ENCODE measurements at regions not wholly inside any gene's neighbourhood (a gene's known extent, or its start where the extent isn't known, plus 50 kb on each side); places are given as distances from the start of the nearest gene placed in this dataset.
A peak's percentile ranks its signal among the peaks of the same experiment; 100 is the strongest.

DNA sequence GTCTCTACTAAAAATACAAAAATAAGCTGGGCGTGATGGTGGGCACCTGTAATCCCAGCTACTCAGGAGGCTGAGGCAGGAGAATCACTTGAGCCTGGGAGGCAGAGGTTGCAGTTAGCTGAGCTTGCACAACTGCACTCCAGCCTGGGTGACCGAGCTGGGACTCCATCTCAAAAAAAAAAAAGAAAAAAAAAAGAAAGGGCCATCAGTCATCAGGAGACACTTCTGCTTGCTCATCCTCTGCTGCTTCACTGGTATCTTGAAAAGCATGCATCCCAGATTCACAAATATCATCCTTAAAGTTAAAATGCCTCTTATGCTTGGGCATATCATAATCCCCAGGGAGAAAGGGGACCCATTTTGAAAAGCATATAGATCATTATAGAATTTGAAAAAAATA, 176.6 kb upstream of the NR2F2 start:
- H3K27me3 ChIP-seq = no peaks in the 10 kb centered on the region
- H3K4me3 ChIP-seq = no peak overlapping the region
- WGBS, 2 donors = 88 to 90% methylated on average over 2 of the region's 2 CpGs
- H3K9me3 ChIP-seq = no peaks in the 10 kb centered on the region
- H3K27ac ChIP-seq = no peak overlapping the region
- H3K4me1 ChIP-seq = peaks cover 0 to 5% (median 0%) of the 10 kb centered on the region in 4 donors
- intact Hi-C loops (cut with DNase I) = no loop called here
- DNase-seq = no peak
- H3K36me3 ChIP-seq = no peaks in the 10 kb centered on the region
- TF ChIP-seq EP300 (IDR thresholded peaks at IDR 0.05) = no peak
- TF ChIP-seq POLR2AphosphoS5 (IDR thresholded peaks at IDR 0.05) = no peak
- TF ChIP-seq, protein P1, sequence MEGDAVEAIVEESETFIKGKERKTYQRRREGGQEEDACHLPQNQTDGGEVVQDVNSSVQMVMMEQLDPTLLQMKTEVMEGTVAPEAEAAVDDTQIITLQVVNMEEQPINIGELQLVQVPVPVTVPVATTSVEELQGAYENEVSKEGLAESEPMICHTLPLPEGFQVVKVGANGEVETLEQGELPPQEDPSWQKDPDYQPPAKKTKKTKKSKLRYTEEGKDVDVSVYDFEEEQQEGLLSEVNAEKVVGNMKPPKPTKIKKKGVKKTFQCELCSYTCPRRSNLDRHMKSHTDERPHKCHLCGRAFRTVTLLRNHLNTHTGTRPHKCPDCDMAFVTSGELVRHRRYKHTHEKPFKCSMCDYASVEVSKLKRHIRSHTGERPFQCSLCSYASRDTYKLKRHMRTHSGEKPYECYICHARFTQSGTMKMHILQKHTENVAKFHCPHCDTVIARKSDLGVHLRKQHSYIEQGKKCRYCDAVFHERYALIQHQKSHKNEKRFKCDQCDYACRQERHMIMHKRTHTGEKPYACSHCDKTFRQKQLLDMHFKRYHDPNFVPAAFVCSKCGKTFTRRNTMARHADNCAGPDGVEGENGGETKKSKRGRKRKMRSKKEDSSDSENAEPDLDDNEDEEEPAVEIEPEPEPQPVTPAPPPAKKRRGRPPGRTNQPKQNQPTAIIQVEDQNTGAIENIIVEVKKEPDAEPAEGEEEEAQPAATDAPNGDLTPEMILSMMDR (IDR thresholded peaks at IDR 0.05) = no peak
- no peak for TF ChIP-seq POLR2A (IDR thresholded peaks at IDR 0.05)

DNA sequence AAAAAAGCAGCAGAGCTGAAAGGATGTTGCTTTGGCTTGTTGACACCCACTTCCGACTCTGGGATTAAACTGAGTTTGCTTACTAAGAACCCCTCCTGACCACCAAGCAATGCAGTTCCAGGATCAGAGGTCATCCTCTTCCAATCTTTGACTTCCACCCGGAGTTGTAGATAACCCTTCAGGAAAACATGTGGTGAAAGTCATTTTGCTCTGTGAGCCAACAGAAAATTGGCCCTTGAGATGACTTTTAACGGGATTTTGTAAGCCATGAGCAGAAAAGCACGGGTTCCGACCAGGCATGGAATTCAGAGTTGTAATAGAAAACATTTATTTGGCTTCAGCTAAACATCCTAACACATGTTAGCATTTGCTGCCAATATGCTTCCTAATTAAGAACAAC, 171.6 kb upstream of the NR2F2 start:
- Histone ChIP-seq H3K9me3 (no peaks in the 10 kb centered on the region), H3K36me3 (no peaks in the 10 kb centered on the region), H3K27me3 (no peaks in the 10 kb centered on the region), H3K4me1 (no peaks in the 10 kb centered on the region), H3K27ac (peak overlapping the region in 2 of 4 donors; percentile 14 to 19), H3K4me3 (no peak overlapping the region)
- TF ChIP-seq POLR2AphosphoS5 (IDR thresholded peaks at IDR 0.05) = peak in 3 of 4 donors; percentile 8 to 43 (median 36)
- TF ChIP-seq, protein P1 (IDR thresholded peaks at IDR 0.05) = no peak
- 65 to 73% methylated on average over 5 of the region's 5 CpGs for WGBS, 2 donors
- DNase-seq = no peak
- intact Hi-C loops (cut with DNase I) = no loop called here

DNA sequence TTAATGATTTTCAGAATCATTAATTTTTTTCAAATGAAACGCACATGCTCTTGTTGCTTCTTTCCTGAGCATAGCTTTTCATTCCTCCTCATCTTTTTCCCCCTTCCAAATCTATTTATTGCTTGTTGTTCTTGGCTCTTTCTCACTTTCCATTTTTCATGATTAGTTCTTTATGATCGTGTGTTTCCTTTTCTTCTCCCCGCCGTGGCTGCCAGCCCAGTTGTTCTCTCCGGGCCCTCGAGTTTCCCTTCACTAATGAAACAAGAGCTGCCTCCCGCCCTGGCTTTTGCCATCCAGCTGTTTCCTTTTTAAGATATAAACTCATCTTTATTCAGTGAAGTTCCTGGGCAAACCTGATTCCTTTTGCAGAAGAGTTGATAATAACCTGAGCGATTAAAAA, 170.2 kb upstream of the NR2F2 start:
- TF ChIP-seq EP300 (IDR thresholded peaks at IDR 0.05) = no peak
- TF ChIP-seq, protein P1 (IDR thresholded peaks at IDR 0.05) = no peak
- no peak for TF ChIP-seq POLR2A (IDR thresholded peaks at IDR 0.05)
- no peak for TF ChIP-seq POLR2AphosphoS5 (IDR thresholded peaks at IDR 0.05)
- no peaks in the 10 kb centered on the region for H3K4me1 ChIP-seq
- WGBS, 2 donors = 29 to 41% methylated on average over 8 of the region's 8 CpGs
- no peaks in the 10 kb centered on the region for H3K9me3 ChIP-seq
- H3K27me3 ChIP-seq = no peaks in the 10 kb centered on the region
- H3K36me3 ChIP-seq = no peaks in the 10 kb centered on the region
- no peak overlapping the region for H3K4me3 ChIP-seq
- peak overlapping the region in 3 of 4 donors; percentile 19 to 44 (median 22) for H3K27ac ChIP-seq
- intact Hi-C loops (cut with DNase I) = no loop called here
- peak; percentile 71 for DNase-seq

DNA sequence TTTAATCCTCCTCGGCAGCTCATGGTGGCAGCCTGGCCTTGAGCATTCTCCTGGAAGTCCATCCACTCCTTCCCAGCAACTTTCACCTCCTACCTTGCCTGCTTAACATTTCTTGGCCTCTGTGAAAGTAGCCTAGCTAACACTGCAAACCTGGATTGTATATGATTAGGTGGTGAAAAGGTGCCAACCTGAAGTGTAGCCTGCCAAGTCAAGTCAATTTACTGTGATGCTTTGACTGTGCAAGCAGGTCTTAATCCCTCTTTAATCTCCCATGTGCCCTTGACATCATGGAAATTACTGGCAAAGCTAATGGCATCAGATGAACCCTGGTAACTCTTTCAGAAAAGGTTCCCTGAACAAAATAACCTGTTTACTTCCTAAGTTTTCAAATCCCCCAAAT, 169.7 kb upstream of the NR2F2 start:
- Histone ChIP-seq H3K27me3 (no peaks in the 10 kb centered on the region), H3K4me1 (peaks cover 0 to 4% (median under 1%) of the 10 kb centered on the region in 4 donors), H3K4me3 (no peak overlapping the region), H3K9me3 (no peaks in the 10 kb centered on the region), H3K36me3 (no peaks in the 10 kb centered on the region), H3K27ac (peak overlapping the region in 3 of 4 donors; percentile 19 to 44 (median 22))
- 70 to 79% methylated on average over 1 of the region's 1 CpG for WGBS, 2 donors
- DNase-seq = no peak
- intact Hi-C loops (cut with DNase I) = no loop called here
- TF ChIP-seq POLR2A (IDR thresholded peaks at IDR 0.05) (no peak), EP300 (IDR thresholded peaks at IDR 0.05) (no peak), POLR2AphosphoS5 (IDR thresholded peaks at IDR 0.05) (no peak)
- TF ChIP-seq, protein P1 (IDR thresholded peaks at IDR 0.05) = no peak

DNA sequence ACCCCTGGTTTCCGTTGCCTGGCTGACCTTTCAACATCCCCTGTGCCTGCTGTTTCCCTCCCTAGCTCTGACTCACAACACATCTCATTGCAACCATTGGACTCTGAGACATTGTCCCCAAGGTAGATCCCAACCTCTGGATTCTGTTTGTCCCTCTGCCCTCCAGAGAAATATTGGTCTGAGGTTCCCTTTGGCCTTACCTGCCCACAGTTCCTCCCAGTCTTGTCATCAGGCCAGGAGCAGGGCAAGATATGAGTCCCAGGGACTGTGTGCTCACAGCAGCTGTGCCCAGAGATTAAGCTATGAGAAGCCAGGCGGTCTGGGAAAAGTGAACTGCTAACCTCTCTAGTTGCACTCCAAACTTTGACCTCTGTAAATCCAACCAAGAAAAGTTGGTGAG, 168.2 kb upstream of the NR2F2 start:
- Histone ChIP-seq H3K36me3 (no peaks in the 10 kb centered on the region), H3K27ac (no peak overlapping the region), H3K4me1 (peaks cover 0 to 10% (median 4%) of the 10 kb centered on the region in 4 donors), H3K9me3 (no peaks in the 10 kb centered on the region), H3K4me3 (no peak overlapping the region), H3K27me3 (no peaks in the 10 kb centered on the region)
- intact Hi-C loops (cut with DNase I) = no loop called here
- TF ChIP-seq, protein P1 (IDR thresholded peaks at IDR 0.05) = no peak
- no peak for TF ChIP-seq EP300 (IDR thresholded peaks at IDR 0.05)
- TF ChIP-seq POLR2AphosphoS5 (IDR thresholded peaks at IDR 0.05) = no peak
- TF ChIP-seq POLR2A (IDR thresholded peaks at IDR 0.05) = no peak
- no peak for DNase-seq
- 80 to 85% methylated on average over 2 of the region's 2 CpGs for WGBS, 2 donors
